SK-N-SH treated with all-trans-retinoic acid at 6 μM for 48 hours (cell line): ENCODE measurements at regions not wholly inside any gene's neighbourhood (a gene's known extent, or its start where the extent isn't known, plus 50 kb on each side); places are given as distances from the start of the nearest gene placed in this dataset.

Experiments used
- ATAC-seq: fragments of 200-7000 bp; cut with Tn5 transposase; 3 replicates; pipeline ENCODE4 v1.9.1; 2020; ENCODE audit warnings: mild to moderate bottlenecking, moderate library complexity
- ARNTL ChIP-seq: fragments of 450-650 bp; formaldehyde crosslinking; IDR thresholded peaks from 2 replicates; pipeline ENCODE4 v1.5.0; 2020; ENCODE audit warnings: low read depth, mild to moderate bottlenecking, moderate library complexity, borderline replicate concordance
- BACH2 ChIP-seq: fragments of 250-450 bp; sonication (Bioruptor Pico); IDR thresholded peaks from 2 replicates; pipeline ENCODE4 v1.9.0; 2021; ENCODE audit warnings: mild to moderate bottlenecking, borderline replicate concordance
- CREB5 ChIP-seq: fragments of 250-450 bp; sonication (Bioruptor Pico); IDR thresholded peaks from 2 replicates; pipeline ENCODE4 v1.5.1; 2020; ENCODE audit warnings: low read depth, mild to moderate bottlenecking, moderate library complexity
- CSDC2 ChIP-seq: fragments of 250-450 bp; sonication (Bioruptor Pico); IDR thresholded peaks from 2 replicates; pipeline ENCODE4 v1.5.0; 2020; ENCODE audit warnings: mild to moderate bottlenecking, moderate library complexity
- CSRNP3 ChIP-seq: fragments of 250-450 bp; sonication (Bioruptor Pico); IDR thresholded peaks from 2 replicates; pipeline ENCODE4 v1.5.1; 2021; ENCODE audit warnings: mild to moderate bottlenecking, moderate library complexity
- ESRRG ChIP-seq: fragments of 250-450 bp; sonication (Bioruptor Pico); IDR thresholded peaks from 2 replicates; pipeline ENCODE4 v1.6.1; 2021; ENCODE audit warnings: mild to moderate bottlenecking
- GLIS3 ChIP-seq: fragments of 250-450 bp; sonication (Bioruptor Pico); IDR thresholded peaks from 2 replicates; pipeline ENCODE4 v1.5.0; 2020; ENCODE audit warnings: mild to moderate bottlenecking, moderate library complexity
- ISL1 ChIP-seq: fragments of 250-450 bp; sonication (Bioruptor Pico); IDR thresholded peaks from 2 replicates; pipeline ENCODE4 v2.1.2; 2022; ENCODE audit warnings: mild to moderate bottlenecking, moderate library complexity
- OSR1 ChIP-seq: fragments of 250-450 bp; sonication (Bioruptor Pico); IDR thresholded peaks from 2 replicates; pipeline ENCODE4 v1.8.0; 2022; ENCODE audit warnings: moderate library complexity, mild to moderate bottlenecking, inconsistent platforms
- POU6F1 ChIP-seq: fragments of 250-450 bp; sonication (Bioruptor Pico); IDR thresholded peaks from 2 replicates; pipeline ENCODE4 v1.8.0; 2021; ENCODE audit warnings: low read depth, mild to moderate bottlenecking, moderate library complexity, borderline replicate concordance
- SNAI2 ChIP-seq: fragments of 250-450 bp; sonication (Bioruptor Pico); IDR thresholded peaks from 2 replicates; pipeline ENCODE4 v1.5.0; 2020; ENCODE audit warnings: mild to moderate bottlenecking, moderate library complexity
- TCF4 ChIP-seq: fragments of 250-450 bp; sonication (Bioruptor Pico); IDR thresholded peaks from 2 replicates; pipeline ENCODE4 v1.8.0; 2021; ENCODE audit warnings: mild to moderate bottlenecking, moderate library complexity, borderline replicate concordance
- TOX ChIP-seq: fragments of 250-450 bp; sonication (Bioruptor Pico); IDR thresholded peaks from 2 replicates; pipeline ENCODE4 v1.8.0; 2021; ENCODE audit warnings: mild to moderate bottlenecking, moderate library complexity, borderline replicate concordance
- TSHZ2 ChIP-seq: fragments of 250-450 bp; sonication (Bioruptor Pico); IDR thresholded peaks from 2 replicates; pipeline ENCODE4 v1.5.0; 2020; ENCODE audit warnings: mild to moderate bottlenecking, moderate library complexity
- ZC3H10 ChIP-seq: fragments of 250-450 bp; sonication (Bioruptor Pico); IDR thresholded peaks from 2 replicates; pipeline ENCODE4 v1.5.1; 2021; ENCODE audit warnings: mild to moderate bottlenecking, moderate library complexity
- ZFP3 ChIP-seq: fragments of 250-450 bp; sonication (Bioruptor Pico); IDR thresholded peaks from 2 replicates; pipeline ENCODE4 v1.5.0; 2020; ENCODE audit warnings: mild to moderate bottlenecking, moderate library complexity
- ZFP30 ChIP-seq: fragments of 450-650 bp; formaldehyde crosslinking; IDR thresholded peaks from 2 replicates; pipeline ENCODE4 v1.5.0; 2022; ENCODE audit warnings: mild to moderate bottlenecking, moderate library complexity
- ZNF565 ChIP-seq: fragments of 450-650 bp; formaldehyde crosslinking; conservative IDR thresholded peaks from 2 replicates; pipeline ENCODE4 v1.5.0; 2020; ENCODE audit warnings: low read depth, mild to moderate bottlenecking, moderate library complexity
- ZNF70 ChIP-seq: fragments of 450-650 bp; formaldehyde crosslinking; IDR thresholded peaks from 2 replicates; pipeline ENCODE4 v1.5.0; 2020; ENCODE audit warnings: mild to moderate bottlenecking, moderate library complexity
- ZNF8 ChIP-seq: fragments of 450-650 bp; formaldehyde crosslinking; IDR thresholded peaks from 2 replicates; pipeline ENCODE4 v1.5.0; 2020; ENCODE audit warnings: mild to moderate bottlenecking, moderate library complexity
- TF ChIP-seq, protein P1 (sequence below): fragments of 250-450 bp; sonication (Bioruptor Pico); IDR thresholded peaks from 2 replicates; pipeline ENCODE4 v1.8.0; 2020; ENCODE audit warnings: mild to moderate bottlenecking, moderate library complexity, borderline replicate concordance

DNA sequence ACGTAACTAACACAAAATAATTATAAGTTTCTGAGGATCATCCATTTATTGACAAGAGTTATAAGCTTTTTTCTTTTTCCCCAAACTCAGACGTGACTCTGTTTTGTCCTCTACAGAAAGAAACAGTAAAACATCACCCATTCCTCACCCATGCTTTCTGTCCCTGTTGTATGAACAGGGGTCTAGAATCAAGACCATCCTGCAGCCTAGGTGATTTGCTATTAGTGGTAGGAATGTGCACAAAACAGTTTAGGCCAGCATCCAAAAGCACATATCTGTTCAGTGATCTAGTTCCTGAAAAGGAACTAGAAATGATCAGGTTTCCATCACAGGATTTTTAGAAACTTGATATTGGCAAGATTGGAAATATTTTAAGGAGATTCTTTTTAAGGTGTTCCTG is 527.6 kb downstream of the SOX2 start:
- no peak for ATAC-seq
- TF ChIP-seq ZNF70 (no peak), BACH2 (CRISPR knock-in tag) (no peak)

- TF ChIP-seq GLIS3 (CRISPR knock-in tag), result no peak
- no peak for TF ChIP-seq SNAI2 (CRISPR knock-in tag)
- no peak for TF ChIP-seq BACH2 (CRISPR knock-in tag)
- no peak for TF ChIP-seq ARNTL (CRISPR knock-in tag)
- TF ChIP-seq ZC3H10, result no peak
- no peak for TF ChIP-seq TSHZ2 (CRISPR knock-in tag)
- TF ChIP-seq ZNF70, result no peak
- TF ChIP-seq TCF4 (CRISPR knock-in tag), result no peak
- TF ChIP-seq TOX (CRISPR knock-in tag), result no peak
- ATAC-seq, result no peak
Measured at GRCh38 chr3:182240474-182240873, 528.7 kb downstream of the SOX2 start.

GRCh38 chr3:182241196-182241765 is 529.6 kb downstream of the SOX2 start:
- no peak for TF ChIP-seq ESRRG (CRISPR knock-in tag)
- TF ChIP-seq, protein P1, sequence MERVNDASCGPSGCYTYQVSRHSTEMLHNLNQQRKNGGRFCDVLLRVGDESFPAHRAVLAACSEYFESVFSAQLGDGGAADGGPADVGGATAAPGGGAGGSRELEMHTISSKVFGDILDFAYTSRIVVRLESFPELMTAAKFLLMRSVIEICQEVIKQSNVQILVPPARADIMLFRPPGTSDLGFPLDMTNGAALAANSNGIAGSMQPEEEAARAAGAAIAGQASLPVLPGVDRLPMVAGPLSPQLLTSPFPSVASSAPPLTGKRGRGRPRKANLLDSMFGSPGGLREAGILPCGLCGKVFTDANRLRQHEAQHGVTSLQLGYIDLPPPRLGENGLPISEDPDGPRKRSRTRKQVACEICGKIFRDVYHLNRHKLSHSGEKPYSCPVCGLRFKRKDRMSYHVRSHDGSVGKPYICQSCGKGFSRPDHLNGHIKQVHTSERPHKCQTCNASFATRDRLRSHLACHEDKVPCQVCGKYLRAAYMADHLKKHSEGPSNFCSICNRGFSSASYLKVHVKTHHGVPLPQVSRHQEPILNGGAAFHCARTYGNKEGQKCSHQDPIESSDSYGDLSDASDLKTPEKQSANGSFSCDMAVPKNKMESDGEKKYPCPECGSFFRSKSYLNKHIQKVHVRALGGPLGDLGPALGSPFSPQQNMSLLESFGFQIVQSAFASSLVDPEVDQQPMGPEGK, result no peak
- TF ChIP-seq ZC3H10, result no peak
- TF ChIP-seq POU6F1 (CRISPR knock-in tag), result no peak
- TF ChIP-seq BACH2 (CRISPR knock-in tag), result no peak
- TF ChIP-seq ZFP3 (CRISPR knock-in tag), result no peak
- TF ChIP-seq TSHZ2 (CRISPR knock-in tag), result no peak
- no peak for TF ChIP-seq SNAI2 (CRISPR knock-in tag)
- no peak for TF ChIP-seq ZFP30 (CRISPR knock-in tag)
- no peak for TF ChIP-seq CREB5 (CRISPR knock-in tag)
- TF ChIP-seq ZNF8 (CRISPR knock-in tag), result no peak
- no peak for TF ChIP-seq ISL1
- TF ChIP-seq CSRNP3 (CRISPR knock-in tag), result no peak
- no peak for TF ChIP-seq GLIS3 (CRISPR knock-in tag)
- no peak for TF ChIP-seq CSDC2
- no peak for TF ChIP-seq OSR1 (CRISPR knock-in tag)
- TF ChIP-seq ZNF70, result no peak
- no peak for TF ChIP-seq ZNF565 (CRISPR knock-in tag)
- no peak for ATAC-seq
